ENCODE measurements at regions not wholly inside any gene's neighbourhood (a gene's known extent, or its start where the extent isn't known, plus 50 kb on each side); places are given as distances from the start of the nearest gene placed in this dataset.

DNA sequence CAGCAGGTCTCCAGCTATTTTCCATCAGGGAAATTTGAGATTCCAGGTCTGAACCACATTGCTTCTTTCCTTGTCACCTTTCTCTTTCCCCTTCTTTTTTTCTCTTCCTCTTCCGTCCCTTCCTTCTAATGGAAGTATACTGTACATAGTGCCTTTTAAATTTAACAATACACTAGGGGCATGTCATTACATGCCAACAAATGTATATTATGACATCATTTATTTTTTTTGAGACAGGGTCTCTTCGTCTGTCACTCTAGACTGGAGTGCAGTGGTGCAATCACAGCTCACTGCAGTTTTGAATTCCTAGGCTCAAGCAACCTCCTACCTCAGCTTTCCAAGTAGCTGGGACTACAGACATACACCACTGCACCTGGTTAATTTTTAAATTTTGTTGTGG lies 148.9 kb downstream of the SUDS3 start:
- TF ChIP-seq CTCF (IDR thresholded peaks at IDR 0.05; ENCODE audit: poor library complexity, severe bottlenecking) (no peak), EP300 (conservative IDR thresholded peaks at IDR 0.05; ENCODE audit: poor library complexity, severe bottlenecking) (no peak), POLR2AphosphoS5 (IDR thresholded peaks at IDR 0.05) (no peak), SMC3 (conservative IDR thresholded peaks at IDR 0.05; ENCODE audit: poor library complexity) (no peak)
- TF ChIP-seq, protein P1, sequence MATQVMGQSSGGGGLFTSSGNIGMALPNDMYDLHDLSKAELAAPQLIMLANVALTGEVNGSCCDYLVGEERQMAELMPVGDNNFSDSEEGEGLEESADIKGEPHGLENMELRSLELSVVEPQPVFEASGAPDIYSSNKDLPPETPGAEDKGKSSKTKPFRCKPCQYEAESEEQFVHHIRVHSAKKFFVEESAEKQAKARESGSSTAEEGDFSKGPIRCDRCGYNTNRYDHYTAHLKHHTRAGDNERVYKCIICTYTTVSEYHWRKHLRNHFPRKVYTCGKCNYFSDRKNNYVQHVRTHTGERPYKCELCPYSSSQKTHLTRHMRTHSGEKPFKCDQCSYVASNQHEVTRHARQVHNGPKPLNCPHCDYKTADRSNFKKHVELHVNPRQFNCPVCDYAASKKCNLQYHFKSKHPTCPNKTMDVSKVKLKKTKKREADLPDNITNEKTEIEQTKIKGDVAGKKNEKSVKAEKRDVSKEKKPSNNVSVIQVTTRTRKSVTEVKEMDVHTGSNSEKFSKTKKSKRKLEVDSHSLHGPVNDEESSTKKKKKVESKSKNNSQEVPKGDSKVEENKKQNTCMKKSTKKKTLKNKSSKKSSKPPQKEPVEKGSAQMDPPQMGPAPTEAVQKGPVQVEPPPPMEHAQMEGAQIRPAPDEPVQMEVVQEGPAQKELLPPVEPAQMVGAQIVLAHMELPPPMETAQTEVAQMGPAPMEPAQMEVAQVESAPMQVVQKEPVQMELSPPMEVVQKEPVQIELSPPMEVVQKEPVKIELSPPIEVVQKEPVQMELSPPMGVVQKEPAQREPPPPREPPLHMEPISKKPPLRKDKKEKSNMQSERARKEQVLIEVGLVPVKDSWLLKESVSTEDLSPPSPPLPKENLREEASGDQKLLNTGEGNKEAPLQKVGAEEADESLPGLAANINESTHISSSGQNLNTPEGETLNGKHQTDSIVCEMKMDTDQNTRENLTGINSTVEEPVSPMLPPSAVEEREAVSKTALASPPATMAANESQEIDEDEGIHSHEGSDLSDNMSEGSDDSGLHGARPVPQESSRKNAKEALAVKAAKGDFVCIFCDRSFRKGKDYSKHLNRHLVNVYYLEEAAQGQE (IDR thresholded peaks at IDR 0.05; ENCODE audit: borderline replicate concordance) = no peak
